HuH-7.5 (cell line): ENCODE measurements at regions not wholly inside any gene's neighbourhood (a gene's known extent, or its start where the extent isn't known, plus 50 kb on each side); places are given as distances from the start of the nearest gene placed in this dataset.
"Not testable (repeated sequence)": the region's sequence is repeated elsewhere in the genome, so short reads cannot be mapped to it uniquely, and the experiment has no call there.

ENCODE experiments used
- DNase-seq: peaks from one replicate; pipeline ENCODE4 v3.0.0; 2011; ENCODE audit warnings: low spot score

DNA sequence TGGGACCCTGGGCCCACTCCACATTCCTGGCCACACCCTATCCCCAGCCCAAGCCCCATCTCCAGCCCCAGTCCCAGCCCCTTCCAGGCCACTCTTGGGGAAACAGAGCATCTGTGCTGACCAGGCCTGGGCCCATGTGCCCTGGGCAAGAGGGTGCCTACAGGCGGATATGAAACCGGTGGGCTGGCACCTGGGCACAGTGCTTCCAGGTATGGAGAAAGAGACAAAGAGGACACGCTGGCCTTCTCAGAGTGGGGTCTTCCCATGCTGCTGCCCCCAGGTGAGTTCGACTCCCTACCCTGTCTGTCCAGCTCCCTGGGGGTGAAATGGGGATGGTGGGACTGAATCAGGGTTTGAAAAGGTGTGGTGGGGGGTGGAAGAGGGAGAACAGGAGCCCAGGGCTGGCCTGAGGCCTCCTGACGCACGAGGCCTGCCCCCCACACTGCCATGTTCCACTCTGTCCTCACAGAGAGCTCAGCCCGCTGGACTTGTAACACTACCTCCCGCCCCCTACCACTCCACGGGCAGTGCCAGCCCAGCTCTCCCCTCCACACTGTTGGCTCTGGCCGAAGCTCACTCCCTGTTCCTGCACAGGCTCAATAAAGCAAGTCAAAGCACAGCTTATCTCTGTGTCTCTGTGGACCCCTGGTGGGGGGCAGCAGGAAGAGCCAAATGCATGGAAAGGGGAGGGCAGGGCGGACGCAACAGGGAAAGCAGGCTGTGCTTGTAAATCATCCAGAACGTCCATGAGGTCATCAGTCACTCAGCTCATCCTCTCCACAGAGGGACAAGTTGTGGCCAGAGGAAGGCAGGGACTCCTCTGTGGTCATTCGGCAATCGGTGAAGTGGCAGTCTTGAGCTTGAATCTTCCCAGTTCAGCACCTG lies 71.1 kb upstream of the TMEM97 start:
- no peak for DNase-seq

DNA sequence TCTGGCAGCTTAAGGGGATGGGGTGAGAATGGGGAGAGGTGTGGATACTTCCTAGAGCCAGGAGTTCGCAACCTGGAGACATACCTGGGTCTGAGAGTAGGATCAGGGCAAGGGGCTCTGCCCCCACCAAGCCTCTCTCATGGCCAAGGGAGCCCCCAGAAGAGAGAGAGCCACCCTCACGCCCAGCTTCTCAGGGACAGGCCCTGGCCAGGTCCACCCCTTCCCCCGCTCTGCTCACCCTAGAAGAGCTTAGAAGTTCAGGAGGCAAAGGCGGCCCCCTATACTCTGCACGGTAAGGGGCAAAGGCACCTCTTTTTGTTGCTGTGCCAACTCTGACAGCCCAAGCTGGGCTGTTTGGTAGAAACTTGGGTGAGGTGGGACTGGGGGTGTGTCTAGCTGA lies 69.3 kb upstream of the TMEM97 start:
- no peak for DNase-seq

DNA sequence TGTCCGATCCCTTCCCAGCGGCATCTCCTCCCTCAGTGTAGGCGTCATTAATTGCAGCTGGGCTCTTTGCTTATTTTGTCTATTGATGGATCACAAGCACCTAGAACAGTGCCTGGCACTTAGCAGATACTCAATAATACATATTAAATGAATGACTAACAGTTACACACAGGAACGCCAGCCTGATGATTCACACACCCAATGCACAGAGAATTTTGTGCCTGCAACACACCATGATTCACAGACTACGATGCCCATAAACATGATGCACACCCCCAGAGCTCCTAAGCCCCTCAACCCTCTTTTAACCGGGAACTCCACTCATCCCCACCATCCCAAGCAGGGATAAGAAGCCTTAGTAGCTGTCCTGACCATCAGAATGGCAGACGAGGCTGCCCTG lies 66.6 kb upstream of the TMEM97 start:
- DNase-seq = no peak

DNA sequence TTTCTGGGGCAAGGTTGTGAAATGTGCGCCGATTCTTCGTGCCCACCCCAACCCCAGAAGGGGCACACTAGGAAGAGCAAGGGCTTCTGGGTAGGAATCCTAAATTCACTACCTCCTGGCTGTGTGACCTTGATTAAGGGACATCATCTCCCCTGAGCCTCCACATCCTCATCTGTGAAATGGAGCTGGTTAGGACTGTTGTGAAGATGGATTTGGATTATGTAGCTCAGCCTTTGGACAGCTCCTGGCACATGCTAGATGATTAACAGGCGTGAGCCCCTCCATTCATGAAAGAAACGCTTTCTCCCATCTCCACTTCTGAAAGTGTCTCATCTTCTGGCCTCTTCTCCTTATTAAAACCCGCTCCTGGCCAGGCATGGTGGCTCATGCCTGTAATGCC lies 65.3 kb upstream of the TMEM97 start:
- DNase-seq = no peak

DNA sequence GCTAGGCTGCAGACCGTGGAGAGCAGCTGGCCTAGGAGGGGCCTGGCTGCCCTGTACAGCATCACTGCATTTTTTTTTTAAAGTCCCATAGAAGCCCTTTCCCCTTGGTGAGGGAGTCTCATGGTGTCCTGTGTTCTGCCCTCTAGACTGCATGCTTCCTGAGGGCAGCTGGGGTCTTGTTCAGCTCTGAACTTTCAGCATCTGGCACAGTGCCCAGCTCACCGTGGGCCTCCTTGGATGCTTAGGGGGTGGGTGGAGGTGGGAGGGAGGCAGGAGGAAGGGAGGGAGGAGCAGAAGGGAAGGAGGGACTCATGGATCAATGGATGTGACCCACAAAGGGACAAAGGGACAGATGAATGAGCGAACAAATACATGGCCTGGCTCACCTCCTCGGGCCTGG lies 63.4 kb upstream of the TMEM97 start:
- DNase-seq = no peak

DNA sequence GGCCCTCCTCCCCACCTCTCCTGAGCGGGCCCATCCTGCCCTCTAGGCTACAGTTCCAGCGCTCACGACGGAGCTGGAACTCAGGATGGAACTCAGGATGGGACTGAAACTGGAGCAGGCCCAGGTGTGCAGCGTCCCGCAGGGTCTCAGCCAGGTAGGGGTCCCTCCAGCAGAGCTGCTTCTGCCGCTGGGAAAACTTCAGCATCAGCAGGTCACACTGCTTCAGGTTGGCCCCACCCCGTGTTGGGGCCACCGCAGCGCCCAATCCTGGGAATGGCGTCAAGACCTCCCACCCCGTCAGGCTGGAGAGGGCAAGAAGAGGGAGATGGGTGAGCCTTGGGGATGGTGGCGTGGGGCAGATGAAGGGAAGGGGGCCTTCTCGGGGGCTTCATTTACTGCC lies 62.6 kb upstream of the TMEM97 start:
- DNase-seq = no peak

DNA sequence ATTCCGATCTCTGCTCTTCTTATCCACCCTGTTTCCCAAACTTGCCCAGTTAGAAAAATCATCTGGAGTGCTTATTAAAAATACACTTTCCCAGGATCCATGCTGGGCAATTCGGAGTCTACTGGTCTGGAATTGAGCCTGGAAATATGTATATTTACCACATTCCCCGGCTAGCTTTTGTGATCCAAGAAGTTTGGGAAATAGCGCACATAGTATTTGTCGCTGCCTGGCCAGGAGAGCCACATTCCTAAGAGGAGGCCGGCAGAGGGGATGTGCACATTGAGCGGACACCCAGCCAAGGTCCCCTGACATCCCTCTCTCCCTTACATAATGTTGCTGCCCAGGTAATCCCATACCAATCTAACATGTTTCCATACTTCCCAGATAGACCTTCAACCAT lies 62.1 kb upstream of the TMEM97 start:
- no peak for DNase-seq

DNA sequence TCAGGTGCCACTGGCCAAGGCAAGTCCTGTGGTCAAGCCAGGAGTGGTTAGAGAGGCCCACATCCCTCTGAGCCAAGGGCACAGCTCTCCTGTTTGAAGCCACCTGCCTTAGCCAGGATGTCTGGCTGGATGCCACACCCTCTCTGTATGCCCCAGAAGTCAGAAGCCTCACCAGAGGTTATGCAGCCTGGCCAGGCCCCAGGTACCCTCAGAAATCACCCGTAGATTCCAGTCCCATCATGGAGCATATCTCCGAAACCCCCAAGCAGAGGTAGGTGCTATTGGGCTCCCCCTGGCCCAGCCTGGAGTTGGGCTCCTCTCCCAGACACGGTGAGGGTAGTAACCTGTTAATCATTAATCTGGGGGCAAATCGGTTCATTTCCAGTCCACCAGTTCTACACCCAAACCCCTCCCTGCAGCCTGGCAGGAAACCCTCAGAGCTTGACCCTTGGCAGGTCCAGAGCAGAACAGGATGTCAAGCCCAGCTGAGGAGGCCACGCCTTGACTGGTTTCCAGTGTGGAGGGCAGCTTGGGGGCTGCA lies 60.6 kb upstream of the TMEM97 start:
- DNase-seq = peak; percentile 71

DNA sequence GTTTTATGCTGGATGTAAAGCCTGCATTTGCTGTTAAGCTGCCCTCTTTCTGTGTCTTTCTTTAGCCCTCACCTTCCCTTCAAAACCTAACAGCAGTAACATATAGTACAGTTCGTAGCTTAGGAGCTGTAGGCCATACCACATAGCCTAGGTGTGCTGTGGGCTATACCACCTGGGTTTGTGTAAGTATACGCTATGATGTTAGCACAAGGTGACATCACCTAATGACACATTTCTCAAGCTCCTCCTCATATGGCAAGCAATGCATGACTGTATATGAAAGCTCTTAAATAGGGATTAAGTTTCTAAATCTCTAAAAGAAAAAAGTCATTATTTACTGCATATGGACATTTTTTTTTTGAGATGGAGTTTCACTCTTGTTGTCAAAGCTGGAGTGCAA lies 57.8 kb upstream of the TMEM97 start:
- no peak for DNase-seq

DNA sequence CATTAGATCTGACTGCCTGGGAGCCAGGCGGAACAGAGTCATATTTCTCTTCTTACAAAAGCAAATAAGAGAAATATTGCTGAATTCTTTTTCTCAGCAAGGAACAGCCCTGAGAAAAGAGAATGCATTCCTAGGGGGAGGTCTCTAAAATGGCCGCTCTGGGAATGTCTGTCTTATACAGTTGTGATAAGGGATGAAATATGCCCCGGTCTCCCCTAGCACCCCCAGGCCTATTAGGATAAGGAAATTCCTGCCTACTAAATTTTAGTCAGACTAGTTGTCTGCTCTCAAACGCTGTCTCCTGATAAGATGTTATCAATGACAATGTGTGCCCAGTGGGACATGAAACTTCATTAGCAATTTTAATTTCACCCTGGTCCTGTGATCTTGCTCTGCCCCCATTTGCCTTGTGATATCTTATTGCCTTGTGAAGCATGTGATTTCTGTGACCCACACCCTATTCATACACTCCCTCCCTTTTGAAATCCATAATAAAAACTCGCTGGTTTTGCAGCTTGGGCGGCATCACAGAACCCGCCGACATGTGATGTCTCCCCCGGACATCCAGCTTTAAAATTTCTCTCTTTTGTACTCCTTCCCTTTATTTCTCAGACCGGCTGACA lies 56.8 kb upstream of the TMEM97 start:
- not testable (repeated sequence) for DNase-seq

DNA sequence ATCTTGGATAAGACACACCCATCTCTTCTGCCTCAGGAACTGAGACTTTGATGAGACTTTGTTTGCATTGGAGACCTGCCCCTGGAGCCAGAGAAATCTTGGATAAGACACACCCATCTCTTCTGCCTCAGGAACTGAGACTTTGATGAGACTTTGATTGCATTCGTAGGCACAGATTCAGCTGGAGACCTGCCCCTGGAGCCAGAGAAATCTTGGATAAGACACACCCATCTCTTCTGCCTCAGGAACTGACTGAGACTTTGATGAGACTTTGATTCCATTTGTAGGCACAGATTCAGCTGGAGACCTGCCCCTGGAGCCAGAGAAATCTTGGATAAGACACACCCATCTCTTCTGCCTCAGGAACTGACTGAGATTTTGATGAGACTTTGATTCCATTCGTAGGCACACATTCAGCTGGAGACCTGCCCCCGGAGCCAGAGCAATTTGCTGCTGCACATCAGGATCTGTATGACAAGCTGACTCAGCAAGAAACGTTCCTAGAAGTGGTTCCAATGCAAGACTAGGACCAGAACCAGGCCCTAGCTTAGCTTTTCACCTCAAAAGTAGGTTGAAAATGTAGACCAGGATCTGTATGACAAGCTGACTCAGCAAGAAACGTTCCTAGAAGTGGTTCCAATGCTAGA lies 54.0 kb upstream of the TMEM97 start:
- not testable (repeated sequence) for DNase-seq

DNA sequence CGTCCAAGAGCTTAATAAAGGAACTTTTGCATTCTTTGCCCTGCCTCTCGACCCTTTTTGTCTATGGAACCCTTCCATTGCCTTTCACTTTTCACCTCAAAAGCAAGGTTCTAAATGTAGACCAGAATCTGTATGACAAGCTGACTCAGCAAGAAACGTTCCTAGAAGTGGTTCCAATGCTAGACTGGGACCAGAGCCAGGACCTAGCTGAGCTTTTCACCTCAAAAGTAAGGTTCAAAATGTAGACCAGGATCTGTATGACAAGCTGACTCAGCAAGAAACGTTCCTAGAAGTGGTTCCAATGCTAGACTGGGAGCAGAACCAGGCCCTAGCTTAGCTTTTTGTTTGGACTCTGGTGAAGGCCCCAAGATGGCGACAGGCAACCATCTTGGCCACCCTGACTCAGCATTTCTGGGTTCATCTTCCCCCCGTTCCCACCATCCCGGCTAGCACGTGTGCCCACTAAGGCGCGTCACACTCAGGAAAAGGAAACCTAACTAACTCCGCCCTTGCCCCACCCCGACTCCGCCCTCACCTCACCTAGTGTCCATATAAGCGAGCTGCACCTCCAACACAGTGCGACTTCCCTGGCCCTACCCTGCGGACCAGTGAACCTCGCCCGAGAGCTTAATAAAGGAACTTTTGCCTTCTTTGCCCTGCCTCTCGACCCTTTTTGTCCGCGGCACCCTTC lies 53.0 kb upstream of the TMEM97 start:
- DNase-seq = not testable (repeated sequence)

DNA sequence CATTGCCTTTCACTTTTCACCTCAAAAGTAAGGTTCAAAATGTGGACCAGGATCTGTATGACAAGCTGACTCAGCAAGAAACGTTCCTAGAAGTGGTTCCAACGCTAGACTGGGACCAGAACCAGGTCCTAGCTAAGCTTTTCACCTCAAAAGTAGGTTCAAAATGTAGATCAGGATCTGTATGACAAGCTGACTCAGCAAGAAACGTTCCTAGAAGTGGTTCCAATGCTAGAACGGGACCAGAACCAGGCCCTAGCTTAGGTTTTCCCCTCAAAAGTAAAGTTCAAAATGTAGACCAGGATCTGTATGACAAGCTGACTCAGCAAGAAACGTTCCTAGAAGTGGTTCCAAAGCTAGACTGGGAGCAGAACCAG lies 52.5 kb upstream of the TMEM97 start:
- not testable (repeated sequence) for DNase-seq

DNA sequence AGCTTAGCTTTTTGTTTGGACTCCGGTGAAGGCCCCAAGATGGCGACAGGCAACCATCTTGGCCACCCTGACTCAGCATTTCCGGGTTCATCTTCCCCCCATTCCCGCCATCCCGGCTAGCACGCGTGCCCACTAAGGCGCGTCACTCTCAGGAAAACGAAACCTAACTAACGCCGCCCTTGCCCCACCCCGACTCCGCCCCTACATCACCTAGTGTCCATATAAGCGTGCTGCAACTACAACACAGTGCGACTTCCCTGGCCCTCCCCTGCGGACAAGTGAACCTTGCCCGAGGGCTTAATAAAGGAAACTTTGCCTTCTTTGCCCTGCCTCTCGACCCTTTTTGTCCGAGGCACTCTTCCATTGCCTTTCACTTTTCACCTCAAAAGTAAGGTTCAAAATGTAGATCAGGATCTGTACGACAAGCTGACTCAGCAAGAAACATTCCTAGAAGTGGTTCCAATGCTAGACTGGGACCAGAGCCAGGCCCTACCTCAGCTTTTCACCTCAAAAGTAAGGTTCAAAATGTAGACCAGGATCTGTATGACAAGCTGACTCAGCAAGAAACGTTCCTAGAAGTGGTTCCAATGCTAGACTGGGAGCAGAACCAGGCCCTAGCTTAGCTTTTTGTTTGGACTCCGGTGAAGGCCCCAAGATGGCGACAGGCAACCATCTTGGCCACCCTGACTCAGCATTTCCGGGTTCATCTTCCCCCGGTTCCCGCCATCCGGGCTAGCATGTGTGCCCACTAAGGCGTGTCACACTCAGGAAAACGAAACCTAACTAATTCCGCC lies 51.9 kb upstream of the TMEM97 start:
- DNase-seq = not testable (repeated sequence)

DNA sequence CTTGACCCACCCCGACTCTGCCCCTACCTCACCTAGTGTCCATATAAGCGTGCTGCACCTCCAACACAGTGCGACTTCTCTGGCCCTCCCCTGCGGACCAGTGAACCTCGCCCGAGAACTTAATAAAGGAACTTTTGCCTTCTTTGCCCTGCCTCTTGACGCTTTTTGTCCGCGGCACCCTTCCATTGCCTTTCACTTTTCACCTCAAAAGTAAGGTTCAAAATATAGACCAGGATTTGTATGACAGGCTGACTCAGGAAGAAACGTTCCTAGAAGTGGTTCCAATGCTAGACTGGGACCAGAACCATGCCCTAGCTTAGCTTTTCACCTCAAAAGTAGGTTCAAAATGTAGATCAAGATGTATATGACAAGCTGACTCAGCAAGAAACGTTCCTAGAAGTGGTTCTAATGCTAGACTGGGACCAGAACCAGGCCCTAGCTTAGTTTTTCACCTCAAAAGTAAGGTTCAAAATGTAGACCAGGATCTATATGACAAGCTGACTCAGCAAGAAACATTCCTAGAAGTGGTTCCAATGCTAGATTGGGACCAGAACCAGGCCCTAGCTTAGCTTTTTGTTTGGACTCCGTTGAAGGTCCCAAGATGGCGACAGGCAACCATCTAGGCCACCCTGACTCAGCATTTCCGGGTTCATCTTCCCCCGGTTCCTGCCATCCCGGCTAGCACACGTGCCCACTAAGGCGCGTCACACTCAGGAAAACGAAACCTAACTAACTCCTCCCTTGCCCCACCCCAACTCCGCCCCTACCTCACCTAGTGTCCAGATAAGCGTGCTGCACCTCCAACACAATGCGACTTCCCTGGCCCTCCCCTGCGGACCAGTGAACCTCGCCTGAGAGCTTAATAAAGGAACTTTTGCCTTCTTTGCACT lies 51.0 kb upstream of the TMEM97 start:
- no peak for DNase-seq

DNA sequence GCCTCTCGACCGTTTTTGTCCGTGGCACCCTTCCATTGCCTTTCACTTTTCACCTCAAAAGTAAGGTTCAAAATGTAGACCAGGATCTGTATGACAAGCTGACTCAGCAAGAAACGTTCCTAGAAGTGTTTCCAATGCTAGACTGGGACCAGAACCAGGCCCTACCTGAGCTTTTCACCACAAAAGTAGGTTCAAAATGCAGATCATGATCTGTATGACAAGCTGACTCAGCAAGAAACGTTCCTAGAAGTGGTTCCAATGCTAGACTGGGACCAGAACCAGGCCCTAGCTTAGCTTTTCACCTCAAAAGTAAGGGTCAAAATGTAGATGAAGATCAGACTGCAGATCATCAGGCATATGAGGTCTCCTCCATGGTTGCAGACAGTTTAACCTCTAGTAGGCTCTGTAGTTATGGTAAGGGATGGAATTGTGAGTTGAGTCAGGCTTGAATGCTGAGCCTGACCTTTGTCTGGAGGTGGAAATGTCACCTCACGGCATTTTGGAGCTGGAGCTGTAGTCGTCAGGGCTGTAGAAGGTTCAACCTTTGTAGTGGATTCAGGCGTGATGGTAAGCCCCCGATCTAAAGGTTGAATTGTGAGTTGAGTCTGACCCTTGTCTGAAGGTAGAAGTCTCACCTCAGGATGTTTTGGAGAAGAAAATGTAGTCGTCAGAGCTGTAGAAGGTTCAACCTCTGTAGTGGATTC lies 50.2 kb upstream of the TMEM97 start:
- DNase-seq = no peak
